Embryonic facial prominence (tissue), 1 donor: ENCODE measurements at regions not wholly inside any gene's neighbourhood (a gene's known extent, or its start where the extent isn't known, plus 50 kb on each side); places are given as distances from the start of the nearest gene placed in this dataset.

Source experiments
- DNase-seq: peaks from one replicate; pipeline ENCODE4 v3.0.0-alpha.2; 2016; ENCODE audit errors: extremely low spot score

DNA sequence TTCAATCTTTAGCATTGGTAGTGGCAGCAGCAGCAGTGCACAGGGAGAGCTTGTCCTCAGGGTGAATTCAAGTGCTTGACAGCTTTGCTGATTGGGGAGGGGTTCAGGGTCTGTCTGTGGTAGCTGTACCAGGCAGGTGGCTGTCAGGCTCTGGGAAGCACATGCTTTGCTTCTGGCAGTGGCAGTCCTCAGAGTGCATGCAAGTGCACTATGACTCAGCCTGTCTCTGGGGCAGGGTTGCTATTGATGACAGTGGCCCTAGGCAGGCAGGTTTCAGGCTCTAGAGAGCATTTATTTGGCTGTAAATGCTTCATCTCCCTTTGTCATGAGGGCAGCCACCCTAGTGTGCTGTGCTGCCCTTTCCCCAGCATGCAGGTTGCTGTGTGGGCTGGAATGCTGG is 251.9 kb upstream of the LRRC7 start:
- no peak for DNase-seq

- DNase-seq: no peak
These were observed 248.4 kb upstream of the LRRC7 start for GRCh38 chr1:69319287-69319686.

DNA sequence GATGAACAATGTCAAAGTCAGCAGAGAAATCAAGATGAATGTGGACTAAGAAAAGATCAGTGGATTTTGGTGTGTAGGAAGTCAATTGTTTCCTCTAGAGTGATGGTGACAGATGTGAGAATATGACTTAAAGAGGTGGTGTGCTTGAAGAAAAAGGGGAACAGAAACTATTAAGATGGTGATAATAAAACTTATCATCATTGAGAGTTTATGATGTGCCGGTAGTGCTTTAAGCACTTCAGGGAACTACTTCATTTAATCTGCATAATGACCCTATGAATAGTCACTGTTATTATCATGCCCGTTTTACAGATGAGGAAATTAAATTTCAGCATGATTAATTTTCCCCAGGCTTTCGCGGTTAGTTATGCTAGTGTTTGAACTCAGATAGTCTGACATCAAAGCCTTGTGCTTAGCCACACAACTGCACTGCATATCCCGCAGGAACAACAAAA is 246.9 kb upstream of the LRRC7 start:
- DNase-seq: no peak

- DNase-seq: no peak
These were observed 246.4 kb upstream of the LRRC7 start for GRCh38 chr1:69321311-69321710.

DNA sequence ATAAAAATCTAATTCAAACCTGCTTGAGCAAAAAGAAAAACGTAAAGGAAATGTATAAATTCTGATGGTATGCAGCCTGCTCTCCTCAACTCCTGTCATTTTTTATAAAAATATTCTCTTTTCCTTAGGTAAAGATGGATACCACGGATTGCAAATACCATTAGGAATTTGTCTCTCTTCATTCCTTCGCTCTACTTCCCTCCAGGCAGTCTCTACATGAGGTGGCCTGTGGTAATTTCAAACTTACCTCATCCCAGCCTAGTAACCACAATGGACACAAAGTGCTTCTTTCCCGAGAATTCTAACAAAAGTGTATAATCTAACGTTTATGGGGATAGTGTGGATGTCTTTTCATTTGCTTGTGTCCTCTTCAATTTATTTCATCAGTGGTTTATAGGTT is 239.5 kb upstream of the LRRC7 start:
- DNase-seq: no peak

DNA sequence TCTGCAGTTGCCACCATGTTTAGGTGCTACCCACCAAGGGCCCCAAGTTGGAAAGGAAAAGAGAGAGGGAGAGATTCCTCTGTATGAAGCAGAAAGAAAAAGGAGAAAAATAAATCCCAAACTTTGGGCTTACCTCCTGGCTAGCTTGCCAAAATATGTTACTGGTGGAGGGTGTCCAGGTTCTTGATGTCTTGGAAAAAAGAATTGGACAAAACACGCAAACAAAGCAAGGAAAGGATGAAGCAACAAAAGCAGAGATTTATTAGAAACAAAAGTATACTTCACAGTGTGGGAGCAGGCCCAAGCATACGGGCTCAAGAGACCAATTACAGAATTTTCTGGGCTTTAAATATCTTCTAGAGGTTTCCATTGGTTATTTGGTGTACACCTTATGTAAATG is 204.5 kb upstream of the LRRC7 start:
- no peak for DNase-seq

DNA sequence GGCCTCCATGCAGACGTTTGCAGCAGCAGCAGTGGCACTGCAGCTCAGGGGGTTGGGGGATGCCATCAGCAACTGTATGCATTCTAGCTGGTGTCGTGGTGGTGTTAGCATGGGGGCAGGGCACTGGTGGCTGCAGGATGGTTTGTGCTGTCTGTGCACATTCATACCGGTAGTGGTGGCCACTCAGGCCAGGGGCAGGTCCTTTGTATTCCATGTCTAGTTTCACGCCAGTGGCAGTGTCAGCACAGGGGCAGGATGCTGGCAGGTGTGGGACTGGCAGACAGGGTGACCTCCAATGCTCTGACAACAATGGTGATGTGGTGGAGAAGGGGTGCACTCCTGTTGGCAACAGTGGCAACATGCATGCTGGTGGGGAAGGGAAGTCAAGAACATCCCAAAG is 194.2 kb upstream of the LRRC7 start:
- no peak for DNase-seq

DNA sequence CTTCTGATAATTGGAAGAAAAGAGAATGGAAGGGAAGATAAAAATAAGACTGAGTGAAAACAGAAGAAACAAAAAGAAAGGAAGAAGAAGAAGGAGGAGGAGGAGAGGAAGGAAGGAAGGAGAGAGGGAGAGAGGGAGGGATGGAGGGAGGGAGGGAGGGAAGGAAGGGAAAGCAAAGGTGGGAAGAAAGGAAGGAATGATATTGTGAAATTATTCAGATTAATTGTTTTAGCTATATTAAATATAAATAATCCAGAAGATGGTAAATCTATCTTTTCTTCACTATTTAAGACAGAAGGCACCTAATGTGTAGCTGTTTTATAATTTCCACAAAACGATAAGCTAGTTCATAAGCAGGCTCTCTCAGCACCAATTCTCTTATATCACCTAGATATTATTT is 191.3 kb upstream of the LRRC7 start:
- DNase-seq: no peak

DNA sequence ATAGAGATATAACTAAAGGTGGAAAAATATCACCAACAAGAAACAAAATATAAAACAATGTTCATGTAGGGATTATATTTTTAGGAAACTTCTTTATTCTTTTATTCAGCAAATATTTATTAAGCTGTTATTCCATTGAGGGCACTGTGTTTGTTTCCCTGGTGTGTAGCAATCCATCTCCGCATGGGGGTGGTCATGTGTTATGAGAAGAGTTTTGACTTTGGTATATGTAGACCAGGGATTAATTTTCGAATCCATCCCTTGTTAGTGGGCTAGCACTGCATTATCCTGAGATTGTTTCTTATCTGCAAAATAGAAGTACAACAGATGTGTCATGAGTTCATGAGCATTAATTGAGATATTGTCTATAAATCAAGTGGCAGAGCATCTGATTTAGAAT is 190.2 kb upstream of the LRRC7 start:
- no peak for DNase-seq

DNA sequence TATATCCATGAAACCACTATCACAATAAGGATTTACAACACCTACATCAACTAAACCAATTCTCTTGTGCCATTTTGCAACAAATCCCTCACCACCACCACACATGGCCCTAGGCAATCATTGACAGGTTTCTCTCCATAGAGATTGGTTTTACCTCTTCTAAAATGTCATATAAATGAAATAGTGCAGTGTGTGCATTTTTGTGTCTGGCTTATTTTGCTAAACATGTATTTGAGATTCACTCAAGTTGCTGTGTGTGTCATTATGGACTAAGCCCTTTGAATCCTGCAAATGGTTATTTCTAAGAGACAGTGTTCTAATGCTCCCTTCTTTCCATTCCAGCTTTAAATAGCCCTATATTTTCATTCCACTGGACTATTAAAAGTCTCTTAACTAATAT is 179.7 kb upstream of the LRRC7 start:
- DNase-seq: no peak

GRCh38 chr1:69400128-69400527 is 167.6 kb upstream of the LRRC7 start:
- DNase-seq: no peak

DNA sequence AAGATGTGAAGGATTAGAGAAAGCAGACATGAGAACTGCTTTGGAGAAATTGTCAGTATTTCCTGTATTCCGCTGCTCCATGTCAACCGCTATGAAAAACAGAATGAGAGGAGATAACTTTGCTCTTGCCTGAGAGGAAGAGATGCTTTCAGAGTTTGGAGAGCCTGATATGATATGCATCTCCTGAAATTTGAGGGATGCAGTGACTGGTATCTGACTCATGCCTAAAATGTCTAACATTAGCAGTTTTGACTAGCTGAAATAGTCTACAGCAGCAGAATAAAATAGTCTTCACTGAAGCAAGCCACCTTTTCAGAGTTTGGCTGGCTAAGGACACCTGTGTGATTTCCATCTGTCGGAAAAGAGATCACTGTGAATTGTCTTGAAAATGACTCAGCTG is 165.8 kb upstream of the LRRC7 start:
- DNase-seq: no peak

GRCh38 chr1:69403756-69404320 is 163.9 kb upstream of the LRRC7 start:
- no peak for DNase-seq

DNA sequence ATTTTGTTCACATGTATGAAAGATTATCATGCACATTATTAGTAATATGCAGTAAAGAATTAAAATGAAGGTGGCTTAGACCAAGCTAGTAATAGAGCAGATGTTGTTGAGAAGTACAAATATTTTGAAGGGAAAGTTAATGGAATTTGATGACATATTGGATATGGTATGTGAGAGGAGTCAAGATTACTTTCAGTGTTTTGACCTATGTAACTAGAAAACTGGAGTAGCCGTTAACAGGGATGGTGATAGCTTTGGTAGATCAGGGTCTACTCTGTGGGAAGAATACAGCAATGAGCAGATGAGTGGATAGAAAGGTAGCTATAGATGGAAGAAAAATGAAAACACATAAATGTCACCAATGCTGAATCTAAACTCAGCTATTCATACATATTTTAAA is 163.2 kb upstream of the LRRC7 start:
- no peak for DNase-seq

- no peak for DNase-seq
These were observed 161.5 kb upstream of the LRRC7 start for GRCh38 chr1:69406244-69406643.

DNA sequence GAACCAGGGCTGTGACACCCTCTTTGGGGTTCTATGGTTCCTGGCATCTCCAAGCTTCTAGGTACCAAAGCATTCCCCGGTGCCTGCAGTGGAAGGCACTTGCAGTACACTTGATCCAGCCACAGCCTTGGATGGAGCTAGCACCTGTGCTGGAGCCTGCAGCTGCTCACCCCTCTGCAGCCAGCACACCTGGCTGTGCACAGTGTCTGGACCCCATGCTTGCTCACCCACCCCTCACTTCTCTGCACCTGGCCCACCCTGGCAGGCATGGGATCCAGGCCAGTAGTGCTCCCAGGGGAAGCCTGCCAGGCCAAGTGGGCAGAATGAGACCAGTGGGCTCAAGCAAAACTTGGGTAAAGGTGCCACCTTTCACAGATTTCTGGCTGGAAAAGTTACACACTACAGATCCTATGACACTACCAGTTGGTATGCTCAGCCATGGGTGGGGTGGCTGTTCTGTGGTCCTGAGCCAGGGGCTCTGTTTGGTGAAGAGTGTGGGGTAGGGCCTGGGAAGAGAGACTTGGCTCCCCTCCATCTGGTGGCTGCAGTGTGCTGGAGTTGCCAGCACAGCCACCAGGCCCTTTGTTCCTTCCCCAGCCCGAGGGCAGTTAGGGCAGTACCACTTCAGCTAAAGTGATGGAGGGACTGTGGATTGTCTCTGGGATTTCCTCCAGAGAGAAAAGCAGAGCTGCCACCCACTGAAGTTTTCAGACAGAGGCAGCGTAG is 157.8 kb upstream of the LRRC7 start:
- DNase-seq: no peak

DNA sequence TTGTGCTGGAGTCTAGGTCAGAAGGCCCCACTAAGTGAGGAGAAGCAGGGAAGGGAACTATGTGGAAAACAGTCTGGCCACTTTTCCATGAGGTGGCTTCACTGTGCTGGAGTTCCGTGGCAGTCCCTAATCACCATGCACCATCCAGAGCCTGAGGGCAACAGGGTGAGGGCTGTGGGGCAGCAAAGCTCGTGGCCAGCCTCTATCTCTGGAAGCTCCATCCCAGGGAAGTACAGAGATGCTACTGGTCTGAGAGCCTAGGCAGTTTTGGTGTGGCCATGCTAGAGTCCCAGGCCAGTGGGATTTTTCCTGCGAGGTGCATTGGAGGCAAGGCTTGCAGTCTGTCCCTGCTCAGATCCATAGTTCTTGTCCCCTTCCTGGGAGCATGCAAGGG is 157.3 kb upstream of the LRRC7 start:
- no peak for DNase-seq

- DNase-seq: no peak
These were observed 156.8 kb upstream of the LRRC7 start for GRCh38 chr1:69410893-69411292.

GRCh38 chr1:69411617-69412016 is 156.1 kb upstream of the LRRC7 start:
- peak; percentile 1 for DNase-seq

DNA sequence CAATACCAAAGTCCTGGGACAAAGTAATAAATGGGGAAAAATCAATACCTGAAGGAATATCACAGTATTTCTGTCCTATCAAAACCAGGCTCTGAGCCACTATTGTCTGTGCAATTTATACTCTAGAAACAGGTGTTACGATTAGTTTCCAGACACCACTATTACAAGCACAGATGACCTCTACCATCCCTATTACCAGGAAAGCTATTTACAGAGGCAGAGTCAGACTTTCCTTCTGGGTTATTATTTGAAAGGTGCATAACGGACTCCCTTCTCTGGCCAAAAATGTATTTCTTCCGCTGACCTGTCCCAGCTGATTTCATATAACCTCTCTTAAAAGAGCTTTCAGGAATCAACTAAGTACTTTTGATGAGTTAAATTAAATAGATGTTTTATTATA is 154.6 kb upstream of the LRRC7 start:
- no peak for DNase-seq

- DNase-seq: no peak
These were observed 153.1 kb upstream of the LRRC7 start for GRCh38 chr1:69414574-69414973.

GRCh38 chr1:69421286-69421685 is 146.4 kb upstream of the LRRC7 start:
- no peak for DNase-seq

DNA sequence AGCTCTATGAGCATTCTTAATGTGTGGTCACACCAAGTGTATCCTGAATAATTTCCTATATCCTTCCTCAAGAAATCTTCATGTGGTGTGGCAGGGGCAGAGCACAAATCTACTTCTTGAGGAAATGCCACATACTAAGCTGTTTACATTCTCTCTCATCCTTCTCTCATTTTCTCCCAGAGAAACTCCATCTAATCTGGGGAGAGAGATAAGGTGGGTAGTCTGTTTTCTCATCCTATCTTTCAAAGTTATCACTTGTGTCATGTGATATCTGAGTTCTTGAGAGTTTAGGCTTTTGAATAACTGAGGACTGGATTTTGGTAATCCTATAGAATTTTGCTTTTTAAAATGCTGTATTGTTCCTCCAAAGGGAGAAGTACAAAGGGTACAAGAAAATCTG is 141.9 kb upstream of the LRRC7 start:
- no peak for DNase-seq

DNA sequence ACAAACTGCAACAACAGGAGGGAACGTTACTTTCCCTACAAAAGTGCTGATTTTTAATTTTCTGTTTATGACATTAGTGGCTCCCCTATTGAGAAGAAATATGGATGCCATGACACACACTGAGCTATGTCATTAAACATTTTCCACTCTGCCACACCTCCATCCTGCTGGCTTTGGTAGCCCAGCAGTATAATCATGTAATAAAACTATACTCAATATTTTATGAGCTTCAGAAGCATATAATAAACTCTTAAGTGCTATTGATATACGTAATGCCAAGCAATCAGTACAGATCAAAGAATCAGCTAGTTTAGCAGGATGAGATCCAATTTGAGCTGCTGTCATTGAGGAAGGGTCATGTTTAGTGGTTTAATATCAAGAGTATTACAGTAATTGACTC is 141.3 kb upstream of the LRRC7 start:
- no peak for DNase-seq
